Fibroblast of gingiva (primary cell): ENCODE measurements at regions not wholly inside any gene's neighbourhood (a gene's known extent, or its start where the extent isn't known, plus 50 kb on each side); places are given as distances from the start of the nearest gene placed in this dataset.

Experiments used
- DNase-seq: peaks from one replicate; pipeline ENCODE4 v3.0.0-alpha.2; 2011; ENCODE audit warnings: low read depth

GRCh38 chr9:95670122-95670521 is 153.4 kb upstream of the PTCH1 start:
- DNase-seq: no peak

- no peak for DNase-seq
These were observed 152.5 kb upstream of the PTCH1 start for GRCh38 chr9:95669253-95669652.

GRCh38 chr9:95667789-95668188 is 151.0 kb upstream of the PTCH1 start:
- no peak for DNase-seq

- no peak for DNase-seq
These were observed 150.0 kb upstream of the PTCH1 start for GRCh38 chr9:95666785-95667155.

GRCh38 chr9:95666096-95666784 is 149.5 kb upstream of the PTCH1 start:
- DNase-seq: no peak

- DNase-seq: no peak
These were observed 136.5 kb upstream of the PTCH1 start for GRCh38 chr9:95653246-95653645.

GRCh38 chr9:95650720-95651119 is 133.9 kb upstream of the PTCH1 start:
- no peak for DNase-seq

- peak; percentile 6 for DNase-seq
These were observed 133.0 kb upstream of the PTCH1 start for GRCh38 chr9:95649801-95650213.

- DNase-seq: no peak
These were observed 131.5 kb upstream of the PTCH1 start for GRCh38 chr9:95648225-95648624.

GRCh38 chr9:95645992-95646391 is 129.2 kb upstream of the PTCH1 start:
- DNase-seq: peak; percentile 10

GRCh38 chr9:95645579-95645978 is 128.8 kb upstream of the PTCH1 start:
- no peak for DNase-seq

GRCh38 chr9:95644377-95644776 is 127.6 kb upstream of the PTCH1 start:
- DNase-seq: peak; percentile 7

- no peak for DNase-seq
These were observed 126.8 kb upstream of the PTCH1 start for GRCh38 chr9:95643619-95644018.

- peak; percentile 28 for DNase-seq
These were observed 125.4 kb upstream of the PTCH1 start for GRCh38 chr9:95642189-95642588.

GRCh38 chr9:95641586-95641985 is 124.8 kb upstream of the PTCH1 start:
- no peak for DNase-seq

- no peak for DNase-seq
These were observed 123.6 kb upstream of the PTCH1 start for GRCh38 chr9:95640336-95640735.

- no peak for DNase-seq
These were observed 119.4 kb upstream of the PTCH1 start for GRCh38 chr9:95635986-95636671.

- no peak for DNase-seq
These were observed 117.8 kb upstream of the PTCH1 start for GRCh38 chr9:95634536-95634935.

GRCh38 chr9:95634114-95634513 is 117.3 kb upstream of the PTCH1 start:
- no peak for DNase-seq

GRCh38 chr9:95629585-95629984 is 112.8 kb upstream of the PTCH1 start:
- no peak for DNase-seq

GRCh38 chr9:95627802-95628201 is 111.0 kb upstream of the PTCH1 start:
- no peak for DNase-seq

- DNase-seq: no peak
These were observed 110.3 kb upstream of the PTCH1 start for GRCh38 chr9:95626885-95627558.

- no peak for DNase-seq
These were observed 109.6 kb upstream of the PTCH1 start for GRCh38 chr9:95626341-95626740.
